ENCODE measurements at regions not wholly inside any gene's neighbourhood (a gene's known extent, or its start where the extent isn't known, plus 50 kb on each side); places are given as distances from the start of the nearest gene placed in this dataset.

DNA sequence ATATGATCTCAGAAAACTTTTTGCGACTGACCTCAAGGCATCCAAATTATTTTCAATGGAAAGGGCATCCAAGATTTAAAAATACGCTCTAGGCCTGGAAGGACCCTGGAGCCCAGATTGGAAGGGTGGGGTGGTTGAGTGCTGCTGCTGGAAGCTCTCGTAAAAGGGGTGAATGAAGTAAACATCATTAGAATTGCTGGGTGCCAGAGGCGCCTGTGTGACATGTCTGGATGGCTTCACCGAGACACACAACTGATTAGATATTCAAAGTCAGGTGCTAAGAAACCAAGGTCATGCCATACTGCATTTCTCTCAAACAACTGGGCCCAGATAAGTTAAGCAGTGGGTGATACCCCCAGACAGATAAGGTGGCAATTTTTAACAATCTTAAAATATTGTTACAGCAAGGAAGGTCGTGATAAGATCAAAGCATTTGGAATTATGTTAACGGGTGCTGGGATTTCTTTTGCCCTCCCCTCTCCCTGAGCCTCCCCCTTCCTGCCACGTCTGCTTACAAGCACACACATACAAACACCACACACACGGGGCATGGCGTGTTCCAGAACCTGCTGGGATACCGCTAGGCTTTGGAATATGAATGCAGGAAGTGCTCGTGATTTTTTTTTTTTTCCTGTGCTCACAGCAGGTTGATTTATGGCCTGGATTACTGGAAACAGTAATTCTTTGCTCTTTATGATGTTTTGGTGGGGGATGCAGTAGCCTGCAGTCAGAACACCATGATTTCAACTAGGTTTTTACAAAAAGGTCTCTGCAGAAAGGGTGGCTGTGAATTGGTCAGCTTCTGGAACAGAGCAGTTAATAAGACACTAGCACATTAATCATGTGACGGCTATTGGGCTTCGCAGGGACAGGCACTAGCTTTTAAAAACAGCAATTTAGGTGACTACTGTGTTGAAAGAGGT lies 551.2 kb downstream of the QKI start:
- Histone ChIP-seq H3K4me3 (ENCODE audit: low read length) (no peak overlapping the region), H2AFZ (ENCODE audit: low read depth, low read length) (no peak overlapping the region), H3K79me2 (replicated peaks; ENCODE audit: insufficient read depth, low read length) (no peaks in the 10 kb centered on the region), H3K4me2 (ENCODE audit: low read length) (no peak overlapping the region), H3K9me2 (ENCODE audit: insufficient read depth, low read length) (no peaks in the 10 kb centered on the region), H3K9ac (ENCODE audit: low read length) (no peak overlapping the region), H3K36me3 (ENCODE audit: insufficient read depth, low read length) (no peaks in the 10 kb centered on the region), H3K27ac (ENCODE audit: low read length) (peak overlapping the region; percentile 28), H3K27me3 (ENCODE audit: insufficient read depth, low read depth, low read length) (no peaks in the 10 kb centered on the region), H3F3A (ENCODE audit: insufficient read depth, low read length, poor library complexity, severe bottlenecking) (no peaks in the 10 kb centered on the region), H4K20me1 (ENCODE audit: insufficient read depth) (no peaks in the 10 kb centered on the region), H3K9me3 (ENCODE audit: low read length) (no peaks in the 10 kb centered on the region)
- TF ChIP-seq, protein P1, sequence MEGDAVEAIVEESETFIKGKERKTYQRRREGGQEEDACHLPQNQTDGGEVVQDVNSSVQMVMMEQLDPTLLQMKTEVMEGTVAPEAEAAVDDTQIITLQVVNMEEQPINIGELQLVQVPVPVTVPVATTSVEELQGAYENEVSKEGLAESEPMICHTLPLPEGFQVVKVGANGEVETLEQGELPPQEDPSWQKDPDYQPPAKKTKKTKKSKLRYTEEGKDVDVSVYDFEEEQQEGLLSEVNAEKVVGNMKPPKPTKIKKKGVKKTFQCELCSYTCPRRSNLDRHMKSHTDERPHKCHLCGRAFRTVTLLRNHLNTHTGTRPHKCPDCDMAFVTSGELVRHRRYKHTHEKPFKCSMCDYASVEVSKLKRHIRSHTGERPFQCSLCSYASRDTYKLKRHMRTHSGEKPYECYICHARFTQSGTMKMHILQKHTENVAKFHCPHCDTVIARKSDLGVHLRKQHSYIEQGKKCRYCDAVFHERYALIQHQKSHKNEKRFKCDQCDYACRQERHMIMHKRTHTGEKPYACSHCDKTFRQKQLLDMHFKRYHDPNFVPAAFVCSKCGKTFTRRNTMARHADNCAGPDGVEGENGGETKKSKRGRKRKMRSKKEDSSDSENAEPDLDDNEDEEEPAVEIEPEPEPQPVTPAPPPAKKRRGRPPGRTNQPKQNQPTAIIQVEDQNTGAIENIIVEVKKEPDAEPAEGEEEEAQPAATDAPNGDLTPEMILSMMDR (IDR thresholded peaks at IDR 0.05; ENCODE audit: poor library complexity, severe bottlenecking), result no peak
- TF ChIP-seq EZH2 (IDR thresholded peaks at IDR 0.05; ENCODE audit: borderline replicate concordance, insufficient read depth, low read length, poor library complexity, severe bottlenecking) (no peak), MXI1 (conservative IDR thresholded peaks at IDR 0.05; ENCODE audit: poor library complexity, severe bottlenecking) (no peak), EP300 (conservative IDR thresholded peaks at IDR 0.05; ENCODE audit: poor library complexity, severe bottlenecking) (no peak), RAD21 (conservative IDR thresholded peaks at IDR 0.05) (no peak), POLR2AphosphoS5 (IDR thresholded peaks at IDR 0.05) (peak; percentile 44), TAF1 (IDR thresholded peaks at IDR 0.05; ENCODE audit: low read depth) (no peak), SMC3 (conservative IDR thresholded peaks at IDR 0.05; ENCODE audit: poor library complexity) (no peak)
- TF ChIP-seq, protein P2, sequence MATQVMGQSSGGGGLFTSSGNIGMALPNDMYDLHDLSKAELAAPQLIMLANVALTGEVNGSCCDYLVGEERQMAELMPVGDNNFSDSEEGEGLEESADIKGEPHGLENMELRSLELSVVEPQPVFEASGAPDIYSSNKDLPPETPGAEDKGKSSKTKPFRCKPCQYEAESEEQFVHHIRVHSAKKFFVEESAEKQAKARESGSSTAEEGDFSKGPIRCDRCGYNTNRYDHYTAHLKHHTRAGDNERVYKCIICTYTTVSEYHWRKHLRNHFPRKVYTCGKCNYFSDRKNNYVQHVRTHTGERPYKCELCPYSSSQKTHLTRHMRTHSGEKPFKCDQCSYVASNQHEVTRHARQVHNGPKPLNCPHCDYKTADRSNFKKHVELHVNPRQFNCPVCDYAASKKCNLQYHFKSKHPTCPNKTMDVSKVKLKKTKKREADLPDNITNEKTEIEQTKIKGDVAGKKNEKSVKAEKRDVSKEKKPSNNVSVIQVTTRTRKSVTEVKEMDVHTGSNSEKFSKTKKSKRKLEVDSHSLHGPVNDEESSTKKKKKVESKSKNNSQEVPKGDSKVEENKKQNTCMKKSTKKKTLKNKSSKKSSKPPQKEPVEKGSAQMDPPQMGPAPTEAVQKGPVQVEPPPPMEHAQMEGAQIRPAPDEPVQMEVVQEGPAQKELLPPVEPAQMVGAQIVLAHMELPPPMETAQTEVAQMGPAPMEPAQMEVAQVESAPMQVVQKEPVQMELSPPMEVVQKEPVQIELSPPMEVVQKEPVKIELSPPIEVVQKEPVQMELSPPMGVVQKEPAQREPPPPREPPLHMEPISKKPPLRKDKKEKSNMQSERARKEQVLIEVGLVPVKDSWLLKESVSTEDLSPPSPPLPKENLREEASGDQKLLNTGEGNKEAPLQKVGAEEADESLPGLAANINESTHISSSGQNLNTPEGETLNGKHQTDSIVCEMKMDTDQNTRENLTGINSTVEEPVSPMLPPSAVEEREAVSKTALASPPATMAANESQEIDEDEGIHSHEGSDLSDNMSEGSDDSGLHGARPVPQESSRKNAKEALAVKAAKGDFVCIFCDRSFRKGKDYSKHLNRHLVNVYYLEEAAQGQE (IDR thresholded peaks at IDR 0.05; ENCODE audit: borderline replicate concordance), result peak; percentile 83

DNA sequence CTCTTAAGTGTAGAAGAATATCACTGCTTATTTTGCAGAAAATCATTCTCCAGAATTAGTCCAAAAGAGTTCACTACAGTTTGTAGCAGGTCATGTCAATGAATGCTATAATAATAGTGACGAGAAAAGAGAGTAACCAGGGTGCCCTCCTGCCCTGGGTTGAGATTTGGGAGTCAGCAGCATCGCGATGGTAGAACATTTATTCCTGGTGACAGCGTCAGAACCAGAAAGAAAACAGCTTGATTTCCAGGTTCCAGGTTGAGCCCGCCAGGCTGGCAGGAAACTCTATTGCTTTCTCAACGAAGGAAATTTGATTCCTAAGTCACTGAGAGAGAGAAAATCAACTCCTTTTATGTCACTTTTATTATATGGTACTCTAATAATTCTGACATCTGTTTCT lies 550.3 kb downstream of the QKI start:
- Histone ChIP-seq H3K9ac (ENCODE audit: low read length) (no peak overlapping the region), H3K9me3 (ENCODE audit: low read length) (no peaks in the 10 kb centered on the region), H3K27me3 (ENCODE audit: insufficient read depth, low read depth, low read length) (no peaks in the 10 kb centered on the region), H3F3A (ENCODE audit: insufficient read depth, low read length, poor library complexity, severe bottlenecking) (no peaks in the 10 kb centered on the region), H3K4me3 (ENCODE audit: low read length) (no peak overlapping the region), H3K4me2 (ENCODE audit: low read length) (no peak overlapping the region), H3K27ac (ENCODE audit: low read length) (no peak overlapping the region), H3K36me3 (ENCODE audit: insufficient read depth, low read length) (no peaks in the 10 kb centered on the region), H3K9me2 (ENCODE audit: insufficient read depth, low read length) (no peaks in the 10 kb centered on the region), H3K79me2 (replicated peaks; ENCODE audit: insufficient read depth, low read length) (no peaks in the 10 kb centered on the region), H4K20me1 (ENCODE audit: insufficient read depth) (no peaks in the 10 kb centered on the region), H2AFZ (ENCODE audit: low read depth, low read length) (no peak overlapping the region)
- TF ChIP-seq EP300 (conservative IDR thresholded peaks at IDR 0.05; ENCODE audit: poor library complexity, severe bottlenecking) (no peak), EZH2 (IDR thresholded peaks at IDR 0.05; ENCODE audit: borderline replicate concordance, insufficient read depth, low read length, poor library complexity, severe bottlenecking) (no peak), POLR2AphosphoS5 (IDR thresholded peaks at IDR 0.05) (no peak)

Measured in neural cell (in vitro differentiated cells).